Right lobe of liver (tissue), 6 donors: ENCODE measurements at regions not wholly inside any gene's neighbourhood (a gene's known extent, or its start where the extent isn't known, plus 50 kb on each side); places are given as distances from the start of the nearest gene placed in this dataset.

Experiments used
- ATAC-seq, 4 donors: fragments of 200-7000 bp; cut with Tn5 transposase; one replicate each; pipeline ENCODE4 v1.9.1; 2020; ENCODE audit warnings: mild to moderate bottlenecking in 4 of 4, moderate library complexity in 4 of 4
- DNase-seq, 3 donors: peaks; one replicate each; pipeline ENCODE4 v3.0.0-alpha.2; 2020
- H3K27ac ChIP-seq, 3 donors: fragments of 200-600 bp; one replicate each; pipeline ENCODE4 v1.8.0; 2022
- H3K27me3 ChIP-seq, 2 donors: fragments of 200-600 bp; one replicate each; pipeline ENCODE4 v1.8.0; 2022
- H3K36me3 ChIP-seq, 4 donors: fragments of 200-600 bp; sonication (generic) in 1 of 4; one replicate each; pipeline versions ENCODE4 v1.5.1 to v1.8.0; 2017 to 2022; ENCODE audit warnings: control low read depth in 1 of 4
- H3K4me1 ChIP-seq, 4 donors: fragments of 200-600 bp; sonication (generic) in 1 of 4; one replicate each; pipeline versions ENCODE4 v1.5.1 to v1.8.0; 2017 to 2022; ENCODE audit warnings: control low read depth in 1 of 4
- H3K4me3 ChIP-seq, 3 donors: fragments of 200-600 bp; one replicate each; pipeline ENCODE4 v1.8.0; 2022
- H3K9me3 ChIP-seq, 4 donors: fragments of 200-600 bp; sonication (generic) in 1 of 4; one replicate each; pipeline versions ENCODE4 v1.5.1 to v1.8.0; 2017 to 2022; ENCODE audit warnings: control low read depth in 1 of 4
- POLR2A ChIP-seq: fragments of 450-650 bp; IDR thresholded peaks from one replicate; pipeline ENCODE4 v1.6.1; 2017; ENCODE audit warnings: antibody characterized with exemption, mild to moderate bottlenecking
- WGBS: methylation state at CpG from one replicate; pipeline ENCODE4 v1.1.6; 2018; ENCODE audit warnings: low coverage, low lambda C conversion rate; ENCODE audit not compliant: insufficient coverage; ENCODE audit errors: missing lambda C conversion rate; 5-methylcytosine and 5-hydroxymethylcytosine counted together
- intact Hi-C, 2 donors: fragments of 100-400 bp; cut with DNase I; formaldehyde crosslinking; loops; one replicate each; pipeline versions ENCODE4 v1.11.2 to v1.14.1; 2022
- TF ChIP-seq, protein P1 (sequence below), 4 donors: fragments of 200-600 bp in 3 of 4; fragments of 450-650 bp in 1 of 4; IDR thresholded peaks; one replicate each; pipeline versions ENCODE4 v1.5.1 to v1.8.0; 2016 to 2022; ENCODE audit warnings: antibody characterized with exemption in 4 of 4, mild to moderate bottlenecking in 2 of 4
- donor health status: DM: no; HTN: yes; CAD: no.
- donor health status: DM: no; HTN: no; CAD: no.
- donor health status: DM: no; HTN: no; CAD: no.
- donor health status: DM: no; HTN: yes; CAD: no.
- donor health status: DM: no; HTN: yes; CAD: no.

DNA sequence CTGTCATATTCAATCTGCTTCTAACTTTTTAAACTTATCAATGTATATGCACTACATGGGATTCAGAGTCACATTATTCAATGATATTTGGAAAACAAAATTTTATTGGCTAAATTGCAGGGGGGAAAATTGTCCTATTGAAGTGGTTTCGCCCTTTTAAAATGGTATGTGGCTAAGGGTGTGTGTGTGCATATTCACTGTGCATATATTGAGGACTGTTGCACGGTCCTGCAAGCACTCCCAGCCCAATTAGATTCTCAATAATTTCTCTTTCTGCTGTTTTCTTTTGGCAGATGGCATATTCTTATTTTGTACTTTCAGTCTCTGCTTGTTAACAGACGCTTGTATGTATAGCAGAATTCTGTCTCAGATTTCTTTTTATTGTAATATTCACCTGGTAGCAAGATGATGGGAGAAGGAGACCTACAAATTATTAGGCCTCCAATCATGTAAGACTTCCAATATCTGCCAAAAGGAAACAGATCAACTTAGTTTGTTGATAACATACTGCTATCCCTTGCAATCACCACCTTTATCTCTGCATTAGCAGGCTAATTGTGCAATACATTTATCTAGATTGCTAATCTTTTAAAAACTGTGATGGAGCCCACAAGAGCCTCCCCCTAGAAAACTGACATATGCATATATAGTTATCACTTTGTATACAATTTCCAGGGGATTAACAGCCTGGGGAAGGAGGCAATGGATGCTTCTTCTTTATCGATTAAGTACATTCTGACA, 411.5 kb downstream of the PLK2 start:
- ATAC-seq, result no peak
- Histone ChIP-seq H3K4me1 (no peaks in the 10 kb centered on the region), H3K27me3 (no peaks in the 10 kb centered on the region), H3K27ac (no peak overlapping the region), H3K4me3 (no peak overlapping the region), H3K9me3 (no peaks in the 10 kb centered on the region), H3K36me3 (no peaks in the 10 kb centered on the region)
- 71% methylated on average over 3 of the region's 4 CpGs for WGBS
- TF ChIP-seq, protein P1, sequence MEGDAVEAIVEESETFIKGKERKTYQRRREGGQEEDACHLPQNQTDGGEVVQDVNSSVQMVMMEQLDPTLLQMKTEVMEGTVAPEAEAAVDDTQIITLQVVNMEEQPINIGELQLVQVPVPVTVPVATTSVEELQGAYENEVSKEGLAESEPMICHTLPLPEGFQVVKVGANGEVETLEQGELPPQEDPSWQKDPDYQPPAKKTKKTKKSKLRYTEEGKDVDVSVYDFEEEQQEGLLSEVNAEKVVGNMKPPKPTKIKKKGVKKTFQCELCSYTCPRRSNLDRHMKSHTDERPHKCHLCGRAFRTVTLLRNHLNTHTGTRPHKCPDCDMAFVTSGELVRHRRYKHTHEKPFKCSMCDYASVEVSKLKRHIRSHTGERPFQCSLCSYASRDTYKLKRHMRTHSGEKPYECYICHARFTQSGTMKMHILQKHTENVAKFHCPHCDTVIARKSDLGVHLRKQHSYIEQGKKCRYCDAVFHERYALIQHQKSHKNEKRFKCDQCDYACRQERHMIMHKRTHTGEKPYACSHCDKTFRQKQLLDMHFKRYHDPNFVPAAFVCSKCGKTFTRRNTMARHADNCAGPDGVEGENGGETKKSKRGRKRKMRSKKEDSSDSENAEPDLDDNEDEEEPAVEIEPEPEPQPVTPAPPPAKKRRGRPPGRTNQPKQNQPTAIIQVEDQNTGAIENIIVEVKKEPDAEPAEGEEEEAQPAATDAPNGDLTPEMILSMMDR (IDR thresholded peaks at IDR 0.05), result no peak
- no peak for TF ChIP-seq POLR2A
- no peak for DNase-seq
- intact Hi-C loops, result no loop called here

DNA sequence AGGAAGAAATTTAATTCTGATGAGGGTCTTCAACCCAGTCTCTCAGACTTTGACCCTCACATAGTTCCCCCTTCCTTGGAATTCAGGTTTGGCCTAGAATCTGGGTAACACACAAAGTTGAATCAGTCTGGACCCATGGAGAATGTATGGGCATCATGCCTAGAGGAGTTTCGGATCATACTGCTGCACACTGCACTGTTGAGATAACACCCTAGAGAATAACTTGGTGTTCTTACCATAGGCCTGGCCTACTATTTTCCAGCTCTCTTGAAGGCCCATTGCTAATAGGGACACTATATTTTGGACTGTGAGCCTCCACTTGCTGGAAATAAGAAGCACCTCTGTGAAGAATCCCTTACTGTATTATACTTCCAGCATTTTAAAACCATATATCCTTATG, 413.5 kb downstream of the PLK2 start:
- intact Hi-C loops, result no loop called here
- WGBS, result no CpG with 5 or more reads among the region's 1 CpG
- Histone ChIP-seq H3K4me3 (no peak overlapping the region), H3K9me3 (no peaks in the 10 kb centered on the region), H3K27ac (no peak overlapping the region), H3K27me3 (no peaks in the 10 kb centered on the region), H3K4me1 (no peaks in the 10 kb centered on the region), H3K36me3 (no peaks in the 10 kb centered on the region)
- DNase-seq, result no peak
- no peak for ATAC-seq
- no peak for TF ChIP-seq POLR2A
- TF ChIP-seq, protein P1 (IDR thresholded peaks at IDR 0.05), result no peak

DNA sequence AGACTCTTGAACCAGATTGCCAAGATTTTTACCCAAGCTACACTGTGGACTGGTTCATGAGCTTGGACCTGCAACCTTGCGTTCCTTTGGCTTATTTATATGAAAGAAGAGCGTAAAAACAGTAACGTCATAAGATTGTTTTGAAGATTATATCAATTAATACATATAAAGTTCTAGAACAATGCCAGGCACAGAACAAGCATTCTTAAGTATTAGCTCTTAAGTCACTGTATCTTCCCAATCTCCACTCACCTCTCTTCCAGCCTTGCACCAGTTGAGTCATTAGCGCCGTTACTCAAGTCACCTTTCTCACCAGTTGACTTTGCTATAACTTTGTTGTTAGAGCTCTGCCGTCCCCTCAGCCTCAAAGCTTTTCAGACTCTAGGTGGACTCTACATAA, 415.7 kb downstream of the PLK2 start:
- TF ChIP-seq, protein P1 (IDR thresholded peaks at IDR 0.05), result no peak
- no peak for TF ChIP-seq POLR2A
- Histone ChIP-seq H3K4me3 (no peak overlapping the region), H3K4me1 (no peaks in the 10 kb centered on the region), H3K27ac (no peak overlapping the region), H3K9me3 (no peaks in the 10 kb centered on the region), H3K27me3 (no peaks in the 10 kb centered on the region), H3K36me3 (no peaks in the 10 kb centered on the region)
- WGBS, result 67% methylated on average over 6 of the region's 6 CpGs
- no peak for ATAC-seq
- intact Hi-C loops, result no loop called here
- DNase-seq, result no peak

DNA sequence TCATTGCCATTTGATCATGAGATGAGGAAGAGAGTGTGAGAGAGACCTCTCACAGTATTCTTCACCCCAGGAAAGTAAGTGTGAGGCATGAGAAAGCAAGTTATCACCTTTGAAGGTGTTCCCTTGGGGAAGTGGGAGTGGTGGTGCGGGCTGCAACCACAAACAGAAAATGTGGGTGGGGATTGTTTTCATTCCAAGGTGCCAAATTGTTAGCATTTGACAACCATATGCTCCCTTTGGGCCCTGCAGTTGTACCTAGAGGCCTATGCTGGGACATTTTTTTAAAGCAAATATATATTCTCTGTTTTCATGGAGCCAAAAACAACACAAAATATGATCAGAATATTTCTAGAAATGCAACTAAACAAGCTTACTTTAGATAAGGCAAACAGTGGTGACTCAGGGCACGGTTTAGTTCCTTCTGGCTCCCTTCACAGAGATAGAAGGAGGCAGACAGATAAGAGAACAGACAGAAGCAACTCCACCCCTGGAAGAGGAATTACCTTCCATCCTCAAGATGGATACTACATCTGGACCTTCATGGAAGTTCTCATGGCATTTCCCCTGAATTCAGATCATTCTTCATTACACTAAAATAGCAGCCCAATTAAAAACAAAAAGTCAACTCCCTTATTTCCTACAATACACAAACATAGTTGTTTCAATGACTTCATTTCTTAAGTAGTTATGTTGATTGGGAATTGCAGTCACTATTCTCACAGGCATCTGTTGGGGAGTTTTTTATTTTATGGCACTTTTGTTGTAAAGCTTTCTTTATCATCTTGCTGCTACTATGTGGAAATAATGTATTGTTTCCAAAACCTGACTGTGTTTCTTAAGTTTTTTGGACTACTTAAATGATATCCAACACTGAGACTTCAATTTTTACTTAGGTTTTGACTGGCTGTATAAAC, 416.6 kb downstream of the PLK2 start:
- H3K9me3 ChIP-seq, result no peaks in the 10 kb centered on the region
- no peaks in the 10 kb centered on the region for H3K4me1 ChIP-seq
- no peak overlapping the region for H3K27ac ChIP-seq
- DNase-seq, result no peak
- WGBS, result 60% methylated on average over 1 of the region's 2 CpGs
- no peak overlapping the region for H3K4me3 ChIP-seq
- H3K27me3 ChIP-seq, result no peaks in the 10 kb centered on the region
- H3K36me3 ChIP-seq, result no peaks in the 10 kb centered on the region
- no peak for ATAC-seq
- intact Hi-C loops, result no loop called here
- TF ChIP-seq, protein P1 (IDR thresholded peaks at IDR 0.05), result no peak
- no peak for TF ChIP-seq POLR2A
